NCI-H524 treated with DMSO at 0.1 percent for 48 hours (cell line): ENCODE measurements at regions not wholly inside any gene's neighbourhood (a gene's known extent, or its start where the extent isn't known, plus 50 kb on each side); places are given as distances from the start of the nearest gene placed in this dataset.

Source experiments
- DNase-seq: peaks from one replicate; lab custom pipeline; 2025; lab: John Stamatoyannopoulos, UW

DNA sequence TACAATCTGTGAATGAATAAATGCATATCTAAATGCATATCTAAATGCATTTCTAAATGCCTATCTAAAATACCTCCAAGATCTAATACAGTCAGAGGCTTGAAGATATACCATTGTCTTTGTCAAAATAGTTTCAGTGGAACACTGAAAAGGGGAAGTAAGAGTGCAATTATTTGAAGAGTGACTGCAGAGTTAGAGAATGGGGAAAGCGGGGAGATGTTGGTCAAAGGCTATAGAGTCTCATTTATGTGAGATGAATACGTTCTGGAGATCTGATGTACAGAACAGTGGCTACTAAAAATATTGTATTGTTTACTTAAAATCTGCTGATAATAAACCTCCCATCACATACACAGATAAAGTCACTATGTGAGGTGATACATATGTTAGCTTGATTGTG, 1126.2 kb upstream of the CDH9 start:
- DNase-seq = no peak

DNA sequence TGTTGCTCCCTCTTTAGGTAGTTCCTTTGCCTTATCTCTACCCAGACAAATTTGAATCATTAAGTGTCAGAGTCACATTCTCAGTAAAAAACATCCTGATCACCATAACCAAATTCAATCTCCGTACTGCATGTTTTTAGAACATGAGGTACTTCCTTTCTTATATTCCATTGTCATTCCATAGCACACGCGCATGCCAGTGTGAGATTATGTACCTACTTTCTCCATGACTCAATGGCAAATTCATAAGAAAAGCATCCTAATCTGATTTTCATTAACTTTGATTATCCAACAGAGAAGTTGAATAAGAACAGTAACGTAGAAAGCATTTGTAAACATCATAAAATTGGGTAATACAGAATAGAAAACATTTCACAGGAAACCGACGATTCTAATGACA, 1118.6 kb upstream of the CDH9 start:
- no peak for DNase-seq

DNA sequence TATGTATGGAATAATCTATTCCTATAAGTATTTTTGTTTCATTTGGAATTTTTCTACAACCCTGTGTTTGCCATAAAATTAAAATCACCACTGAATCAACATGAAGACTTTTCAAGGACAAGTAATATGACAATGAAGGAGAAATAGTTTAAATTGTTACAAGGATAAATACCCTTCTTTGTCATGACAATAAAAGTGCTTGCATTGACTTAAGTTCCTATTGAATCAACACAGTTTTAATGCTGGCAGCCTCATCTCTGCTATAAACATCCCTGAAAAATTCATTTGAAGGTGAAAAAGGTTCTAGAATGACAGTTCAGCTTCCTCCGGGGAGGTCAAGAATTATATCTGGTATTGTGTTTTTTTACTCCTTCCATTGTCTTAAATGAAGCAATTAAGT, 1105.1 kb upstream of the CDH9 start:
- no peak for DNase-seq

DNA sequence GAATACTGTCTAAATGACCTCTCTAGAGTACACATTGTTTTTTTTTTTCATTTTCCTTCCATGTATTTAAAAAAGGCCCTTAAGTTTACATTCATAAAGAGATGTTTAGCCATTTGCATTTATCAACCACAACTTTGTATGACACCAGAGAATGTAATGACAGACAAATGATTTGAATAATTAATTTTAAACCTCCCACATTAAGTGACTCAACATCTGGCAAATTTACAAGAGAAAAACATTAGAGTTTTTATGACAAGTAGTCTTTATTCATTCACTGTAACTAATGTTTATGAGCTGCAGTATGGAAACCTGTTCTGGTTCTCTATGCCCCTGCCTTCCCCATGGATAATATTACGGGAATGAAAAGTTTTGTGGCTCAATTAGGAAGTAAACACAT, 1093.8 kb upstream of the CDH9 start:
- no peak for DNase-seq

DNA sequence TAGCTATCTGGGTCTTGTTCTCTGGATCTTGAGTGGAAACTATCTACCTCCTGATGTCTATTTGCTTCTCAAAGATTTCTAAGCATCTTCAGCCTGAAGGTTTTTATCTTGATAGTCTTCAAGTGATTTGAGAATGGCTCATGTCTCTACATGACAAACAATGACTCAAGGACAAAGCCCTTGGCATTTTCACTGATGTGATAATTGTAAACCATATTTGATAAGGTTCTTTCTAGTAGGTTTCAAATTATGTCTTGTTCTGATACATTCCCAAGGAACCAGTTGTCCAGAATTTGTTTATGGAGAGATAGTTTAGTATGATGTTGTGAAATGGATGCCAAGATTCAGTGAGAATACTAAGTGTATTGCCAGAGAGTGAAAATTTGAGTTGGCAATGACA, 1079.3 kb upstream of the CDH9 start:
- no peak for DNase-seq

DNA sequence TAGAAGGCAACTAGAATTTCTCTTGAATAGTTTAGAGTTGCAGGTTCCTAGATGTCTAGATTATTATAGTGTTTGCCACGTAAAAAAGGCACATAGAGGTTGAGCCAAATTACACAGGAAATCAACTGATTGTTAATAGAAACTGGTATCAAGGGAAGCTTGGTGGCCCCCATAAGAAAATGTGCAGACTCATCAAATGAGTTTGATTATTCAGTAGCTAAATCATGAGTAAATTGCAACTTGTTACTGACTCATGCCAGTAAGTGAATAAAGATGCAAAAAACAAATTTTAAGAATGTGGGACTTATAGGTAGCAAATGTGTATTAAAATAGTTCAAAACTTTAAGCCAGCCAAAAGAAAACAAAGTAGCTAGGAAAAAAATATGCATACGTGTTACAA, 1078.9 kb upstream of the CDH9 start:
- DNase-seq = no peak

DNA sequence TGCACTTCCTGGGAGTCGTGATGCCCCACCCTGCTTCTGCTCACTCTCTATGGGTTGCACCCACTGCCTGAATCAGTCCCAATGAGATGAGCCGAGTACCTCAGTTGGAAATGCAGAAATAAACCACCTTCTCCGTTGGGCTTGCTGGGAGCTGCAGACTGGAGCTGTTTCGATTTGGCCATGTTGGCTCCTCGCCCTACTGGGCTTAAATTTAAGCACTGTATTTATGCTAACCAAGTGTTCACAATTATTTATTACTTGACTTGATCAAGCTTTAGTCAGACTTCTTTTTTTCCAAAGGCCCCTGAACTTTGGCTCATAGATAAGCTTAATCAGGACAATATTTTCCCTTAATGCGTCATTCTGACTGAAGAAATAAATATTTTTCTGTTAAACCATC, 1072.4 kb upstream of the CDH9 start:
- no peak for DNase-seq

DNA sequence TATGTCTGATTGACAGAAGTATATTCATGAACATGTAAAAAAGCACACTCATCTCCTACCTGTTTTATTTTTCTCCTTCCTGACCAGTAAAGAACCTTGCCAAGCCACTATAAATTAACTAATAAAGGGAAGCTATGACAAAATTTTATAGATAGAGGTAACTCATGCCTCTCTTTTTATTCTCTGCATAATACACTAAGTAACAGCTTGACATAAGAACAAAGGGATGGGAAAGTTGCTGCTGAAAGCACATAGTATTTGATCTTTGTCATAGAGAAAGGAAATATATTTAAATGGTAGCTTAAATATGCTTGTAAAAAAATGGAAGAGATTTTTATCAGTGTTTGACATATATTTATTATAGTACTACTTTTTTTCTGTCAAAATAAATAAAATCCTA, 1065.7 kb upstream of the CDH9 start:
- DNase-seq = no peak

DNA sequence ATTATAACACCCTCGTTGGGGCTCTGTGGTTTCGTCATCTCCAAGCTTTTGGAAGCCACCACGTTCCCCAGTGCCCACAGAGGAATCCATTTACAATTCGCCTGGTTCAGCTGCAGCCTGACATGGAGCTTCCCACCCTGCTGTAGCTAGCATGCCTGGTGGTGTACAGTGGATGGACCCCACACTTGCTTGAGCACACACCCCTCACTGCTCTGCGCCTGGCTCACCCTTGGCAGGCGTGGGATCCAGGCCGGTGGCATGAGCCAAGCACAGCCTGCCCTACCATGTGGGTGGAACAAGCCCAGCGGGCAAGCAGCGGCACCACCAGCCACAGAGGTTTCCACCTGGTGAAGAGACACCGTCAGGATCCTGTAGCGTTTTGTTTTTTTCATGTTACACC, 1045.7 kb upstream of the CDH9 start:
- no peak for DNase-seq

DNA sequence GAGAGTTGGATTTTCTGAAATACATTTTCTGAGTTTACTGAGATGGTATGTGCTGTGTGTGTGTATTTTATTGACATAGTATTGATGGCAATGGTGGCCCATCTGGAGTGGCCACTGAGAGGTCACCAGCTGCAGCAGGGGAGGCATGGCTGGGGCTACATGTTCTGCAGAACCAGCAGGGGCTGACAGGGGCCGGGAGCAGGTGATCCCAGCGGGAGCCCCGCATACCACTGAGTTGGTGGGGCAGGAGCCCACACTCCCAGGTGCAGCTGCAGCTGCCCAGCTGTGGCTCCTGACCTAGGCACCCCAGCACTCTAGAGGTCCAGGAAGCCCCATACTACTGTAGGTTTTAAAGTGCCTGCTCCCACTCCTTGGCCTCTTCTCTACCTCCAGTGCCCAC, 1044.2 kb upstream of the CDH9 start:
- no peak for DNase-seq

DNA sequence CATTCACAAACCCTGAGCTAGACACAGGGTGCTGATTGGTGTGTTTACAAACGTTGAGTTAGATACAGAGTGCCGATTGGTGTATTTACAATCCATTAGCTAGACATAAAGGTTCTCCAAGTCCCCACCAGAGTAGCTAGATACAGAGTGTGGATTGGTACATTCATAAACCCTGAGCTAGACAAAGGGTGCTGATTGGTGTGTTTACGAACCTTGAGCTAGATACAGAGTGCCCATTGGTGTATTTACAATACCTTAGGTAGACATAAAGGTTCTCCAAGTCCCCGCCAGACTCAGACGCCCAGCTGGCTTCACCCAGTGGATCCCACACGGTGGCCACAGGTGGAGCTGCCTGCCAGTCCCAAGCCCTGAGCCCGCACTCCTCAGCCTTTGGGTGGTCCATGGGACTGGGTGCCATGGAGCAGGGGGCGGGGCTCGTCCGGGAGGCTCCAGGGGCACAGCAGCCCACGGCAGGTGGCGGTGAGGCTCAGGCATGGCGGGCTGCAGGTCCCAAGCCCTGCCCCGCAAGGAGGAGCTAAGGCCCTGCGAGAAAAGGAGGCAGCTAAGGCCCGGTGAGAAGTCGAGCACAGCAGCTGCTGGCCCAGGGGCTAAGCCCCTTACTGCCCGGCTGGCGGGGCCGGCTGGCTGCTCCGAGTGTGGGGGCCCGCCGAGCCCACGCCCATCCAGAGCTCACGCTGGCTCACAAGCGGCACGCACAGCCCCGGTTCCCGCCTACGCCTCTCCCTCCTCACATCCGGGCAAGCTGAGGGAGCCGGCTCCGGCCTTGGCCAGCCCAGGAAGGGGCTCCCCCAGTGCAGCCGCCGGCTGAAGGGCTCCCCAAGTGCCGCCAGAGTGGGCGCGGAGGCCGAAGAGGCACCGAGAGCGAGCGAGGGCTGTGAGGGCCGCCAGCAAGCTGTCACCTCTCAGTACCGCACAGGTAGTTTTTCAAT, 1039.2 kb upstream of the CDH9 start:
- no peak for DNase-seq

DNA sequence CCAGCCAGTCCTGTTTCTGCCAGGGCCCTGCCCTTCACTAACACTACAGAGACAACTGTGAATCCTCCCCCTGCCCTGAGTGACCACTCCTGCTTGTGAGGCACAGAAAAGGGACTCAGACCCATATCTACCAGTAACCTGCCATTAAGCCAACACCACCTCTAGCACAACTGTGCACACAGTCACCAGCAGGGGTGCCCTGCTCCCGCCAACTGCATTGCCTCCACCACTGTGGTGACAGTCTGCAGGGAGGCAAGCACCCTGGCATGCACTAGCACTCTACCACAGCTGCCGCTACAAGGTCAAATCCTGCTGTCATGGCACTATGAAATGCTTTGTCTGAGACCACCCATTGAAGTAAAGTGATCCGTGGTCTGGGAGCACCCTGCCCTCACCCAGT, 1028.5 kb upstream of the CDH9 start:
- no peak for DNase-seq

DNA sequence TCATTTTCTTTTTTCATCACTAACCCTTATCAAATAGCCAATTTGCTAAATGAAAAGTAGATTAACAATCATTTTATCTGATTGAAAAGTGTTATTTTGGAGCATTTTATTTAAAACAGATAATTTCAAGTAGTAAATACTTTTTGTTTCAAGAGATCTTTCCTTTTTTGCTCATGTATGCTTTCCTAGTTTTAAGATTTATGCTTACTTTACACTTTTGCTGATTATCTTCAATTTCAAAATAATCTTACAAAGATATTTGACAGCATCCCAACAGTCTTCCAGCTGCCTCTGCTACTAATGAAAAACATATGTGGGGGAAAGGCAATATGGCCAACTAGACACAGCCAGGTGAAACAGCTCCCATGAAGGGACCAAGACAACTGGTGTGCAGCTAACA, 1027.3 kb upstream of the CDH9 start:
- DNase-seq = no peak

DNA sequence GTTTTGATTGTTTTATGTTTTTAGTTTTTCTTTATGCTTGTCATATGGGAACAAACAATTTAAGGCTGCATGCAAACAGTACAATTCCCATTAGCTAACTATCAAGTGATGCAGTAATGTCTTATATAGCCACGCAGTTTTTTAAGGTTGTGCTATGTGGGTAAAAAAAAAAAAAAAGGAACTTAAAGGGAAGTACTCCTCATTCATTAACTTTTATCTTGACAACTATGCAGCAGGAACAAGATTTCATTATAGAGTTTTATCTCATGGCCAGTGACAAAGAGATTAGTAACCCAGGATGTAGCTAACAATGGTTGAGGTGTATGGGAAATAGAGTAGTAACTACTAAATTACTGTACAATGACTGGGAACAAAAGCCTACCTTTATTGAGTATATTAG, 1008.2 kb upstream of the CDH9 start:
- no peak for DNase-seq

DNA sequence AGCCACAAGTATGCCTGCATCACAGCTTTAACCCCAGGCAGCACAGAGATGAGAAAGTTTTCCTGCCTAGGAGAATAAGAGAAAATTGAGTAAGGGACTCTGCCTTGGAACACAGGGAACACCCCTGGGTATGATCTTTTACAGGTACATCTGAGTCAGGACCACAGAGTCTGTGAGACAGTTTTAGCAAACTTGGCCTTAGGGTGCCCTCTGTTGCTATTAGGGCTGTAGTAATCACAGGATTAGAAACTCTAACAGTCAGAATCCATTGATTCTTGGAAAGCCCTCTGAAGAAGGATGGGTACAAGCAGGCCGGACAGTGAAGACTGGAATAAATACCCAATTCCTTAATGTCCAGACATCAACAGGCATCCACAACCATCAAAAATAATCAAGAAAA, 989.5 kb upstream of the CDH9 start:
- DNase-seq = no peak

DNA sequence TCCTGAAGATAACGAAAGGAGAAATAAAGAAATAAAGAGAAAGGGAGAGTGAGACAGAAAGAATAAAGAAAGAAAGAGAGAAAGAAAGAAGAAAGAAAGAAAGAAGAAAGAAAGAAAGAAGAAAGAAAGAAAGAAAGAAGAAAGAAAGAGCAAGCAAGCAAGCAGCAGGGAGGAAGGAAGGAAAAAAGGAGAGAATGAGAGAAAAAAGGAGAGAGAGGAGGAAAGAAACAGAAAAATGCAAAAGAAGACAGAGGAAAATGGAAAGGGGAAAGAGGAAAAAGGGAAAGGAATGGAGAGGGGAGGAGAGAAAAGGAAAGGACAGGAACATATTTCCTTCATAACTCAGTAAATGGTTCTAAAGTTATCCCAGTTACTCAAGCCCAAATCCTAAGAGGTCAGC, 978.8 kb upstream of the CDH9 start:
- no peak for DNase-seq

DNA sequence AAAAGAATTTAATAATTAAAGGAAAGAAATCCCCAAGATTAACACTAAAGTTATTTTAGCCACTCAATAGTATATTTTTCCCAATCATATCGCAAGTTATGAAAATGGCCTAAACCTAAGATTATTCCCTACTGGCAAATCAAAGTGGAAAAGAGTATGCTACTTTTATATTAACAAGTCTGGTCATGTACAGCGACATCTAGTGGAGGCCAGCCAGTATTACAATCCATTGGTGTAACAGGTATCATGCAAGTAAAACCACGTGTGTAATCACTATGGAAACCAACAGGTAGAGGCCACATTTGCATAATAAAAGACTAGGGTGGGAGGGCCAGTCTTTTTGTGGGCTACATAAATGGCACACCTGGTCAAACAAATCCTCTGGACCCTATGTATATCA, 976.4 kb upstream of the CDH9 start:
- DNase-seq = no peak

DNA sequence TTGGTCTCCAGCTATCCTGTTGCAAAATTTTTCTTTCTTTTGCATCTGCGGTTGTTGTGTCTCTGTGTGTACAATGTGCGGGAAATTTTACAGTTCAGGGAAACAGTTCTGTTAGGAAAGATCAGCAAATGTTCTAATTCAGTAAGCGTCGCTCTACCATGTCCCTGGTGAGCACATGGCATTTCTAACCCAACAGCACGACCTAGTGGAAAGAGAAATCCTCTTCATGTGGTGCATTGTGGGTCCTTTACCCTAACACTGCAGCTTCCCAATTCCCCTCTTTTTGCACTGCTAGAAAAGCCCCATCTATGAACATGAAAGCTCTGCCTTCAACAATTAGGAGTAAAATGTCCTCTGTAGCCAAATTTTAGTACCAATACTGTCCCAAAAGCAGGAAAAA, 974.2 kb upstream of the CDH9 start:
- DNase-seq = no peak

DNA sequence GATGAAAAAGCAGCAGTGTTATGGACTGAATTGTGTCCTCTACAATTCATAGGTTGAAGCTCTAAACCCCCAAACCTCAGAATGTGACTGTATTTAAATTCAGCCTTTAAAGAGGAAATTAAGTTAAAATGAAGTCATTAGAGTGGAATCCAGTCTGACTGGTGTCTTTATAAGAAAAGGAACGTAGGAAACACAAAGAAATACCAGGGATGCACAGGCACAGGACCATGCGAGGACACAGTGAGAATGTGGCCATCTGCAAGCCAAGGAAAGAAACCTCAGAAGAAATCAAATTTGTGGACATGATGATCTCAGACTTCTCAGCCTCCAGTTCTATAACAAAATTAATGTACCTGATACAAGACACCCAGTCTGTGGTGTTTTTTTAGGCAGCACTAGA, 971.2 kb upstream of the CDH9 start:
- DNase-seq = no peak

DNA sequence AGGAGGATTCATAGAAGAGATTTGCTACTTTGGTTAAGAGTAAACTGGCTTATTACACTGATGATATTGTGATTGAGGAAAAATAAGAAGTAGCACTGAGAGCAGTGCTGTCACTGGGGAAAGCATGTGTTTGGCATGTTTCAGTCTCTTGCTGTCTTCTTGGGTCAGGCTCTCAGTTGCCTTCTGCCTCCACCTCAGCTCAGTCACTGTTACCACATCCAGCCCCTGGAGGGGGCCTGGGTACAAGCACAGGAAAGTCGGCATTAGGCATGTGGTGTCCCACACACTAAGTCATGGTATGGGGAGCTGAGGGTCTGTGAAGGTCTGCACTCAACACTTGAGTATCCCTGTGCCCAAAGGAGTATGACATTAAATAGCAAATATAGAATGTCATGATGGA, 958.3 kb upstream of the CDH9 start:
- DNase-seq = no peak

DNA sequence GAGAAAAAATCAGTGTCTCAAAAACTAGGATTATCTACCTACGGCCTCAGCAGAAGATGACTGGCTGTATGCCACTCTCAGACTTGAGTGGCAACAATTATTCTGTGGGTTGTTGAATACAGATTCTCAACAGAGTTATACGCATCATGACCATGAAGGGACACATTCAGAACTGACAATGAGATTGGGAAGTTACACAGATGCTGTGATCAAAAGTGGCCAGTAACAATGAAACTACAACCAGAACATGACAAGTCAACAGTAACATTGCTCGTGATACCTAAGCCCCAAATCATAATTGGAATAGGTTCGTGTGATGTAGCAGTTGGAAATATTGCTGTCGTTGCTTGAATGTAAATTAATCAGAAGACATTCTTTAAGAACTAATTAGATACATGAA, 957.5 kb upstream of the CDH9 start:
- no peak for DNase-seq

DNA sequence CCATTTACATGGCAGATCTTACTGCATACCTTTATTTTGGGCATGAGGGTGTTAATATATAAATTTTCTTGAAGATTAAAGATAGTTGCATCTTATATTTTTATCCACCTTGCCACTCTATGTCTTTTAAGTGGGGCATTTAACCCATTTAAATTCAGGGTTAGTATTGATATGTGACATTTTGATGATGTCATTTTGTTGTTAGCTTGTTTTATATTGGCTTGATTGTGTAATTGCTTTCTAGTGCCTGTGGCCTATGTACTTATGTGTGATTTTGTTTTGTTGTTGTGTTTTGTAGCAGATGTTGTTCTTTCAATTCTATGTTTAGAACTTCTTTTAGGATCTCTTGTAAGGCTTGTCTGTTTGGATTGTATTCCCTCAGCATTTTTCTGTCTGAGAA, 939.9 kb upstream of the CDH9 start:
- no peak for DNase-seq

DNA sequence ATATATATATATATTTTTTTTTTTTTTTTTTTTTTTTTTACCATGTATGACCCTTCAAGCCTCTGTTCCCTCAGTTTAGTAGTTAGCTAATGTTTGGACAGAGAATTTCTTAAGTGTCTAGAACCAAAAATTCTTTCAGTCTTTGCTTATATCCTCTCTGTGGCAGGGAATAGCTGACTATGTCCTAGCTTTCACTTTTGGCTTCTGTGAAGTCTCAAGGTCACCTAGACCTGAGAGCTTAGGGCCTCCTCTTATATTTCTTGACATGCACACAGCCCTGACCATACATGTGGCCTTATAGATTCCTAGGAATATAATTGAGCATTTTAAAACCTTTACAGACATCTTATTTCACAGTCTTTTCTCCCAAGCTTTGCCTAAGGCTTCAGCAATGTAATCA, 930.8 kb upstream of the CDH9 start:
- no peak for DNase-seq

DNA sequence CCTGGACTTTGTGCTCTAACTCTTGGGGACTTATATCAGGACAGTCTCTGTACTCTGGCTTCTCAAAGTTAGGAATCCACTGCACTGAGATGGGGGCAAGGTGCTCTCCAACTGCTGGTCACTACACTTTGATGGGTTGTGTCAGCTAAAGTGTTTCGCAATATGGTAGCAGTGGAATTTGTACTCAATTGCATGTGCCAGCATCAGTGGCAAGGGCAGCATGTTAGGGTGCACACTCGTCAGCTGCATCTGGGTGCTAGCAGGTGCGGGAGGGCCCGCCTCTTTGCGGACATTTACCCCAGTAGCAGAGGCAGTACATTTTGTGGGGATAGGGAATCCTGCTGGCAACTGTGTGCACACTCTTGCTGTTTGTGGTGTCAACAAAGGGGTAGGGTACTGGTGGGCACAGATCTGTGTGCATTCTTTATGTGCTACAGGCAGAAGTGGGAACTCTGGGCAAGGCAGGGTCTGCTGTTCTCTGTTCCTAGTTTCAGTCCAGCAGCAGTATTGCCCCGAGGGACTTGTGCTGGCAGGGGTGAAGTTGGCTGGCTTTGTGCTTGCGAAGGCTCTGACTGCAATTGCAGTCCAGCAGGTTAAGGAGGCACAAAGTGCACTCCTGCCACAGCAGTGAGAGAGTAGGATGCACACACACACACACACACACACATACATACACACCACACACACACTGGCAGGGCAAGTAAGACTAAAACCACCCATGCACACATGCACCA, 924.8 kb upstream of the CDH9 start:
- DNase-seq = no peak
